Transverse colon (tissue), 4 donors: ENCODE measurements at regions not wholly inside any gene's neighbourhood (a gene's known extent, or its start where the extent isn't known, plus 50 kb on each side); places are given as distances from the start of the nearest gene placed in this dataset.

ENCODE experiments used
- DNase-seq: peaks from one replicate; pipeline ENCODE4 v3.0.0-alpha.2; 2019
- H3K27ac ChIP-seq, 4 donors: fragments of 200-600 bp; sonication (generic); 2 replicates each; pipeline ENCODE4 v1.5.1; 2016 to 2018; ENCODE audit warnings: inconsistent platforms in 4 of 4
- H3K27me3 ChIP-seq: fragments of 200-600 bp; sonication (generic); 2 replicates; pipeline ENCODE4 v1.5.1; 2017; ENCODE audit warnings: inconsistent platforms
- H3K36me3 ChIP-seq, 4 donors: fragments of 200-600 bp; sonication (generic); 2 replicates each; pipeline ENCODE4 v1.5.1; 2017 to 2019; ENCODE audit warnings: inconsistent platforms in 4 of 4
- H3K4me1 ChIP-seq, 4 donors: fragments of 200-600 bp; sonication (generic); 2 replicates each; pipeline ENCODE4 v1.5.1; 2017 to 2020; ENCODE audit warnings: inconsistent platforms in 4 of 4
- H3K4me3 ChIP-seq, 4 donors: fragments of 200-600 bp; sonication (generic); 1 replicate in 1 of 4; 2 replicates in 3 of 4; pipeline versions ENCODE4 v1.5.1 to v1.6.1; 2017 to 2019; ENCODE audit warnings: inconsistent platforms in 4 of 4
- H3K9me3 ChIP-seq, 2 donors: fragments of 200-600 bp; sonication (generic); 2 replicates each; pipeline ENCODE4 v1.5.1; 2017 to 2019; ENCODE audit warnings: inconsistent platforms in 2 of 2
- CTCF ChIP-seq, 5 experiments: fragments of 200-600 bp in 3 of 5; fragments of 450-650 bp in 2 of 5; sonication (generic) in 3 of 5; IDR thresholded peaks; 1 replicate in 2 of 5; 2 replicates in 3 of 5; pipeline ENCODE4 v1.5.1; 2016 to 2017; ENCODE audit warnings: antibody characterized with exemption in 5 of 5, inconsistent platforms in 3 of 5, mild to moderate bottlenecking in 2 of 5, moderate library complexity in 1 of 5
- EP300 ChIP-seq: sonication (generic); formaldehyde crosslinking; IDR thresholded peaks from one replicate; pipeline ENCODE4 v1.6.1; 2017; ENCODE audit warnings: antibody characterized with exemption, low read depth
- POLR2A ChIP-seq: fragments of 450-650 bp; IDR thresholded peaks from one replicate; pipeline ENCODE4 v1.6.1; 2016; ENCODE audit warnings: antibody characterized with exemption, mild to moderate bottlenecking, moderate library complexity
- POLR2AphosphoS5 ChIP-seq, 3 donors: sonication (generic); formaldehyde crosslinking; IDR thresholded peaks; one replicate each; pipeline ENCODE4 v1.6.1; 2016; ENCODE audit warnings: antibody characterized with exemption in 3 of 3
- WGBS, 2 donors: methylation state at CpG; one replicate each; pipeline ENCODE4 v1.1.5; 2018; ENCODE audit warnings: low coverage in 1 of 2; 5-methylcytosine and 5-hydroxymethylcytosine counted together
- in situ Hi-C, 4 donors: fragments of 200-750 bp; cut with MboI; loops; one replicate each; pipeline versions ENCODE4 v1.15.0 to v1.15.1; 2017; ENCODE audit warnings: low sequenced_read_pairs in 3 of 4, low pct_ligation_motif_present in 1 of 4, low pct_unique_long_range_greater_than_20kb in 1 of 4
- intact Hi-C: fragments of 100-400 bp; cut with DNase I; formaldehyde crosslinking; loops from one replicate; pipeline ENCODE4 v1.15.1; 2023; ENCODE audit warnings: low total_unique reads

DNA sequence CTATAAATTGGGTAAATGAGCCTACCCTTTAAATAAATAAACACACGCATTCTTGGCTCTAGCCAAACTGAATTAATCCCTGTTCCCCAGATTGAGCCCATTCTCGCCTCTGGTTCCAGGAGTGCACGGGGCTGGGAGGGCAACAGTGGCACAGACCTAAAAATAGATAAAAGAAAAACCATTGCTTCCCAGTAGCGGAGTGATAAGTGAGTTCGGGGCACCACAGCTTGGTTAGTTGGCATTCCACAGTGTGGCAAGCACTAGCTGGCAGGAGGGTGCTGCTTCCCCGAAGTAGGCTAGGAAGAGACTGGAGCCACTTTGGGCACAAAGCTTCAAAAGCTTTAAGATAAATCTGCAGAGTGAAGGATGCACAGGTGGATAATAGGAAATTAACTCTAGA lies 322.2 kb upstream of the SGCD start:
- Histone ChIP-seq H3K36me3 (no peaks in the 10 kb centered on the region), H3K27me3 (no peaks in the 10 kb centered on the region), H3K27ac (no peak overlapping the region), H3K4me1 (no peaks in the 10 kb centered on the region), H3K9me3 (no peaks in the 10 kb centered on the region), H3K4me3 (no peak overlapping the region)
- WGBS, 2 donors: 69 to 83% methylated on average over 2 to 6 of the region's 6 CpGs
- no peak for DNase-seq
- in situ Hi-C loops: no loop called here
- no peak for TF ChIP-seq POLR2AphosphoS5 (IDR thresholded peaks at IDR 0.05)
- intact Hi-C loops: no loop called here

DNA sequence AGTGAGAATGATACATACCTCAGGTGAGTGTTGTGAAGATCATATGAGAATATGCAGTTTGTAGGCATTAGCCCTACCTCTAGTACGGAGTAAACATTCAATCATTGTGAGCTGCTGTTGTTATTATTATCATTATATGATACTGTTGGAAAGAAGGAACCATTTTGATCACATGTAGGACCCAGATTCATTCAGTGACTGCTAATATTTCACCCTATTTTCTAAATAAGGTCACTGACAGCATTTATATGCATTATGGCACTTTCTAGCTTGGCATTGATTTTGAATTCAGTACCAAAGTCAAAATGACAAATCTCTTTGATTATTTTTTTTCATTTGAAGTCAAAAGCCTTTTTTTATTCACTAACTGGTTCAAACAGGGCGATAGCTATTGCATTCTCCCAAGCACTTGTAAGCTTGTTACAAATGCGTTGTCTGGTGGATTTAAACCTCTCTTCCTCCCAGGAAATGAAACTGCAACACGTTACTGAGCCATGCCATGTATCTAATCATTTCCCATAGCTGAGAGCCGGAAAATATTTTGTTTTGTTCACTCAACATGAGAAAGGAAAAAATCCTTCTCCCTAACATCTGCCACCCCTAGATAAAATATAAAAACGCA lies 320.8 kb upstream of the SGCD start:
- Histone ChIP-seq H3K27me3 (no peaks in the 10 kb centered on the region), H3K36me3 (no peaks in the 10 kb centered on the region), H3K4me3 (no peak overlapping the region), H3K4me1 (no peaks in the 10 kb centered on the region), H3K27ac (no peak overlapping the region), H3K9me3 (no peaks in the 10 kb centered on the region)
- TF ChIP-seq CTCF (IDR thresholded peaks at IDR 0.05) (no peak), POLR2AphosphoS5 (IDR thresholded peaks at IDR 0.05) (no peak), EP300 (no peak), POLR2A (no peak)
- in situ Hi-C loops: no loop called here
- intact Hi-C loops: no loop called here
- WGBS, 2 donors: 80% methylated on average over 4 to 6 of the region's 6 CpGs
- DNase-seq: no peak

DNA sequence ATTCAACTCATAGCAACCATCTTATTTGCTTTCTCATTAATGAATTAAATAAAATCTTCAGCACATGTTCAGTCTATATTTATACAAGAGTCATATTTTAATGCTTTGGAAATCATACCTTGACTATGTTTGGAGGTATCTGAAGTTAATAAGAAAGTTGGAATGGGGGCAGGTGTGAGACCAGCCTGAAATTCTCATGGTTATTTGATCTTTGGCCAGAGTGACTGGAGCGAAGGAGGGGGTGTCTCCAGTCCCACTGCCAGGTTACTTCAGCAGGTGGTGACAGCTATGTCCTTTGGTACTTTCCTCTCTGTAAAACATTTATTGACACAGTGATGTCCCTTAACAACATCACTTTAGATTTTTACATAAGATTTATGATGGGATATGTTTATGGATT lies 318.1 kb upstream of the SGCD start:
- H3K27me3 ChIP-seq: no peaks in the 10 kb centered on the region
- H3K4me3 ChIP-seq: no peak overlapping the region
- no peak for DNase-seq
- H3K9me3 ChIP-seq: no peaks in the 10 kb centered on the region
- H3K27ac ChIP-seq: no peak overlapping the region
- H3K36me3 ChIP-seq: no peaks in the 10 kb centered on the region
- in situ Hi-C loops (no loop called here), intact Hi-C loops (no loop called here)
- no peaks in the 10 kb centered on the region for H3K4me1 ChIP-seq
- WGBS, 2 donors: 60 to 86% methylated on average over 1 of the region's 1 CpG
- no peak for TF ChIP-seq POLR2A
- TF ChIP-seq POLR2AphosphoS5 (IDR thresholded peaks at IDR 0.05): no peak
- TF ChIP-seq EP300: no peak
- no peak for TF ChIP-seq CTCF (IDR thresholded peaks at IDR 0.05)

GRCh38 chr5:156009583-156009982 lies 317.4 kb upstream of the SGCD start:
- no peaks in the 10 kb centered on the region for H3K9me3 ChIP-seq
- H3K27me3 ChIP-seq: no peaks in the 10 kb centered on the region
- no peak for DNase-seq
- WGBS, 2 donors: 64 to 71% methylated on average over 5 of the region's 5 CpGs
- H3K4me3 ChIP-seq: no peak overlapping the region
- H3K4me1 ChIP-seq: no peaks in the 10 kb centered on the region
- no peak overlapping the region for H3K27ac ChIP-seq
- no peaks in the 10 kb centered on the region for H3K36me3 ChIP-seq
- TF ChIP-seq CTCF (IDR thresholded peaks at IDR 0.05) (no peak), POLR2A (no peak), EP300 (no peak), POLR2AphosphoS5 (IDR thresholded peaks at IDR 0.05) (no peak)
- in situ Hi-C loops (no loop called here), intact Hi-C loops (no loop called here)

DNA sequence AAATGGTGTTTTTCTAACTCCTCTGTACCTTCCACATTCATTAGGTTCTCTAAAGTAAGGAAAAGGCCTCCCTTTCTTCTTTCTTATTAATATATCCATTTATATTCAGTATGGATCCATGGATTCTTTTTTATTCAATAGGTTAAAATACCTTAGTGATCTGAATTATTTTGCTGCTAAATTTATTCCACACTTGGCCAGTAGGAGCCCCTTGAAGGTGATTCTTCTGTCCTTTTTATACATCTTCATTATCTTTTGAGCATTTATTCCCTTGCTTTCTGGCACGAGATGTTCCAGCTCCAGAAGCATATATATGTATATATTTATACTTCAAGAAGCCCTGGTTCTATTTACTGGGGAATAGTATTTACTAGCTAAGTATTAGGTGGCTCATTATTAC lies 311.8 kb upstream of the SGCD start:
- in situ Hi-C loops: no loop called here
- Histone ChIP-seq H3K36me3 (no peaks in the 10 kb centered on the region), H3K9me3 (no peaks in the 10 kb centered on the region), H3K4me3 (no peak overlapping the region), H3K27me3 (no peaks in the 10 kb centered on the region), H3K4me1 (peaks cover 0 to 6% (median 2%) of the 10 kb centered on the region in 4 donors), H3K27ac (no peak overlapping the region)
- DNase-seq: no peak
- WGBS, 2 donors: 80 to 92% methylated on average over 1 of the region's 1 CpG
- TF ChIP-seq CTCF (IDR thresholded peaks at IDR 0.05) (no peak), POLR2A (no peak), POLR2AphosphoS5 (IDR thresholded peaks at IDR 0.05) (no peak), EP300 (no peak)
- intact Hi-C loops: no loop called here
